Stimulated activated CD4-positive, alpha-beta T cell treated with anti-CD3 and anti-CD28 coated beads, Interleukin-12 subunit alpha, Interleukin-12 subunit beta, amount 100 ng/mL, for 24 hours (primary cell): ENCODE measurements at regions not wholly inside any gene's neighbourhood (a gene's known extent, or its start where the extent isn't known, plus 50 kb on each side); places are given as distances from the start of the nearest gene placed in this dataset.
A peak's percentile ranks its signal among the peaks of the same experiment; 100 is the strongest.
"Not testable (repeated sequence)": the region's sequence is repeated elsewhere in the genome, so short reads cannot be mapped to it uniquely, and the experiment has no call there.

Experiments used
- DNase-seq, 2 experiments: peaks; one replicate each; pipeline ENCODE4 v3.0.0-alpha.2; 2020; ENCODE audit warnings: low read depth in 2 of 2

GRCh38 chr10:60615541-60615940 lies 162.7 kb upstream of the CDK1 start:
- DNase-seq, result no peak

- DNase-seq, result no peak
These were observed 163.9 kb upstream of the CDK1 start for GRCh38 chr10:60614363-60614762.

- no peak for DNase-seq
These were observed 164.8 kb upstream of the CDK1 start for GRCh38 chr10:60613434-60613833.

GRCh38 chr10:60611291-60611747 lies 167.0 kb upstream of the CDK1 start:
- peak; percentile 2 to 4 for DNase-seq

GRCh38 chr10:60607372-60607771 lies 170.9 kb upstream of the CDK1 start:
- no peak for DNase-seq

GRCh38 chr10:60606343-60607080 lies 171.8 kb upstream of the CDK1 start:
- no peak for DNase-seq

- DNase-seq, result no peak
These were observed 172.8 kb upstream of the CDK1 start for GRCh38 chr10:60605476-60605875.

GRCh38 chr10:60604342-60604741 lies 173.9 kb upstream of the CDK1 start:
- no peak for DNase-seq

GRCh38 chr10:60597513-60597912 lies 180.8 kb upstream of the CDK1 start:
- DNase-seq, result no peak

GRCh38 chr10:60595852-60596251 lies 182.4 kb upstream of the CDK1 start:
- no peak for DNase-seq

- no peak for DNase-seq
These were observed 183.7 kb upstream of the CDK1 start for GRCh38 chr10:60594476-60595051.

GRCh38 chr10:60591119-60591518 lies 187.2 kb upstream of the CDK1 start:
- no peak for DNase-seq

- no peak for DNase-seq
These were observed 188.9 kb upstream of the CDK1 start for GRCh38 chr10:60589376-60589775.

- not testable (repeated sequence) for DNase-seq
These were observed 192.1 kb upstream of the ANK3 start for GRCh38 chr10:60581782-60582181.

GRCh38 chr10:60578217-60578616 lies 188.5 kb upstream of the ANK3 start:
- DNase-seq, result no peak

- DNase-seq, result no peak
These were observed 186.7 kb upstream of the ANK3 start for GRCh38 chr10:60576130-60577069.

GRCh38 chr10:60575105-60575504 lies 185.4 kb upstream of the ANK3 start:
- DNase-seq, result no peak

- DNase-seq, result no peak
These were observed 184.7 kb upstream of the ANK3 start for GRCh38 chr10:60574388-60574787.

- DNase-seq, result peak; percentile 45 to 63
These were observed 183.7 kb upstream of the ANK3 start for GRCh38 chr10:60573336-60573735.

GRCh38 chr10:60572511-60573194 lies 183.0 kb upstream of the ANK3 start:
- peak; percentile 25 to 27 for DNase-seq

- DNase-seq, result no peak
These were observed 181.2 kb upstream of the ANK3 start for GRCh38 chr10:60570896-60571295.
